Left lung (tissue), 4 donors: ENCODE measurements at regions not wholly inside any gene's neighbourhood (a gene's known extent, or its start where the extent isn't known, plus 50 kb on each side); places are given as distances from the start of the nearest gene placed in this dataset.

Experiments used
- ATAC-seq: fragments of 200-7000 bp; cut with Tn5 transposase; one replicate; pipeline ENCODE4 v1.9.1; 2020; ENCODE audit warnings: moderate library complexity
- DNase-seq, 4 donors: peaks; one replicate each; pipeline ENCODE4 v3.0.0-alpha.2; 2013 to 2020
- H3K27ac ChIP-seq, 2 donors: fragments of 200-600 bp; sonication (generic) in 1 of 2; one replicate each; pipeline versions ENCODE4 v1.5.0 to v1.8.0; 2020 to 2021
- H3K27me3 ChIP-seq, 2 donors: fragments of 200-600 bp; sonication (generic) in 1 of 2; one replicate each; pipeline versions ENCODE4 v1.5.0 to v1.8.0; 2020 to 2021
- H3K36me3 ChIP-seq, 2 donors: fragments of 200-600 bp; sonication (generic) in 1 of 2; one replicate each; pipeline versions ENCODE4 v1.5.0 to v1.8.0; 2020 to 2021
- H3K4me1 ChIP-seq, 2 donors: fragments of 200-600 bp; one replicate each; pipeline ENCODE4 v1.8.0; 2021
- H3K4me3 ChIP-seq, 2 donors: fragments of 200-600 bp; sonication (generic) in 1 of 2; one replicate each; pipeline versions ENCODE4 v1.5.0 to v1.8.0; 2020 to 2021; ENCODE audit warnings: mild to moderate bottlenecking in 1 of 2
- H3K9me3 ChIP-seq, 2 donors: fragments of 200-600 bp; sonication (generic) in 1 of 2; one replicate each; pipeline versions ENCODE4 v1.5.0 to v1.8.0; 2020 to 2021
- intact Hi-C, 2 donors: fragments of 100-400 bp; cut with DNase I; formaldehyde crosslinking; loops; one replicate each; pipeline versions ENCODE4 v1.11.2 to v1.14.2; 2022
- TF ChIP-seq, protein P1 (sequence below), 2 donors: fragments of 200-600 bp; sonication (generic) in 1 of 2; IDR thresholded peaks; one replicate each; pipeline versions ENCODE4 v1.5.0 to v1.8.0; 2021; ENCODE audit warnings: antibody characterized with exemption in 2 of 2
- donor health status: DM: no; HTN: yes; CAD: no.
- donor health status: DM: no; HTN: no; CAD: no.

- TF ChIP-seq, protein P1, sequence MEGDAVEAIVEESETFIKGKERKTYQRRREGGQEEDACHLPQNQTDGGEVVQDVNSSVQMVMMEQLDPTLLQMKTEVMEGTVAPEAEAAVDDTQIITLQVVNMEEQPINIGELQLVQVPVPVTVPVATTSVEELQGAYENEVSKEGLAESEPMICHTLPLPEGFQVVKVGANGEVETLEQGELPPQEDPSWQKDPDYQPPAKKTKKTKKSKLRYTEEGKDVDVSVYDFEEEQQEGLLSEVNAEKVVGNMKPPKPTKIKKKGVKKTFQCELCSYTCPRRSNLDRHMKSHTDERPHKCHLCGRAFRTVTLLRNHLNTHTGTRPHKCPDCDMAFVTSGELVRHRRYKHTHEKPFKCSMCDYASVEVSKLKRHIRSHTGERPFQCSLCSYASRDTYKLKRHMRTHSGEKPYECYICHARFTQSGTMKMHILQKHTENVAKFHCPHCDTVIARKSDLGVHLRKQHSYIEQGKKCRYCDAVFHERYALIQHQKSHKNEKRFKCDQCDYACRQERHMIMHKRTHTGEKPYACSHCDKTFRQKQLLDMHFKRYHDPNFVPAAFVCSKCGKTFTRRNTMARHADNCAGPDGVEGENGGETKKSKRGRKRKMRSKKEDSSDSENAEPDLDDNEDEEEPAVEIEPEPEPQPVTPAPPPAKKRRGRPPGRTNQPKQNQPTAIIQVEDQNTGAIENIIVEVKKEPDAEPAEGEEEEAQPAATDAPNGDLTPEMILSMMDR (IDR thresholded peaks at IDR 0.05), result no peak
- no peaks in the 10 kb centered on the region for H3K36me3 ChIP-seq
- H3K4me1 ChIP-seq, result no peaks in the 10 kb centered on the region
- H3K4me3 ChIP-seq, result no peak overlapping the region
- peaks cover 0 to 7% of the 10 kb centered on the region in 2 donors for H3K27me3 ChIP-seq
- H3K9me3 ChIP-seq, result no peaks in the 10 kb centered on the region
- peak in 1 of 4 donors; percentile 26 for DNase-seq
- intact Hi-C loops, result no loop called here
- ATAC-seq, result no peak
- no peak overlapping the region for H3K27ac ChIP-seq
These were observed 60.4 kb upstream of the FOXQ1 start for GRCh38 chr6:1251198-1252155.

GRCh38 chr6:1250489-1251197, 61.3 kb upstream of the FOXQ1 start:
- no peaks in the 10 kb centered on the region for H3K27me3 ChIP-seq
- no peaks in the 10 kb centered on the region for H3K9me3 ChIP-seq
- DNase-seq (no peak), ATAC-seq (peak; percentile 15)
- no peak overlapping the region for H3K27ac ChIP-seq
- H3K36me3 ChIP-seq, result no peaks in the 10 kb centered on the region
- intact Hi-C loops, result no loop called here
- TF ChIP-seq, protein P1 (IDR thresholded peaks at IDR 0.05), result no peak
- H3K4me1 ChIP-seq, result no peaks in the 10 kb centered on the region
- no peak overlapping the region for H3K4me3 ChIP-seq

GRCh38 chr6:1247894-1248293, 64.0 kb upstream of the FOXQ1 start:
- no peak overlapping the region for H3K27ac ChIP-seq
- no peak overlapping the region for H3K4me3 ChIP-seq
- intact Hi-C loops, result no loop called here
- H3K27me3 ChIP-seq, result no peaks in the 10 kb centered on the region
- no peaks in the 10 kb centered on the region for H3K4me1 ChIP-seq
- TF ChIP-seq, protein P1 (IDR thresholded peaks at IDR 0.05), result no peak
- no peaks in the 10 kb centered on the region for H3K9me3 ChIP-seq
- ATAC-seq, result no peak
- no peak for DNase-seq
- H3K36me3 ChIP-seq, result no peaks in the 10 kb centered on the region

GRCh38 chr6:1247056-1247455, 64.8 kb upstream of the FOXQ1 start:
- TF ChIP-seq, protein P1 (IDR thresholded peaks at IDR 0.05), result no peak
- Histone ChIP-seq H3K4me3 (no peak overlapping the region), H3K27ac (no peak overlapping the region), H3K9me3 (no peaks in the 10 kb centered on the region), H3K27me3 (no peaks in the 10 kb centered on the region), H3K4me1 (no peaks in the 10 kb centered on the region), H3K36me3 (no peaks in the 10 kb centered on the region)
- intact Hi-C loops, result no loop called here
- no peak for ATAC-seq
- no peak for DNase-seq

GRCh38 chr6:1244941-1245340, 67.0 kb upstream of the FOXQ1 start:
- no peaks in the 10 kb centered on the region for H3K9me3 ChIP-seq
- no peak overlapping the region for H3K27ac ChIP-seq
- ATAC-seq (no peak), DNase-seq (no peak)
- TF ChIP-seq, protein P1 (IDR thresholded peaks at IDR 0.05), result no peak
- H3K4me1 ChIP-seq, result no peaks in the 10 kb centered on the region
- no peak overlapping the region for H3K4me3 ChIP-seq
- H3K36me3 ChIP-seq, result no peaks in the 10 kb centered on the region
- intact Hi-C loops, result no loop called here
- H3K27me3 ChIP-seq, result no peaks in the 10 kb centered on the region
